Dendritic cell treated with granulocyte-macrophage colony-stimulating factor and Interleukin-4, amounts not matched to agents 40 ng/mL and 50 ng/mL, for 4 days (primary cell): ENCODE measurements at regions not wholly inside any gene's neighbourhood (a gene's known extent, or its start where the extent isn't known, plus 50 kb on each side); places are given as distances from the start of the nearest gene placed in this dataset.

Source experiments
- H3K27ac Mint-ChIP-seq: one replicate; pipeline ENCODE4 v1.8.0; 2022; ENCODE audit warnings: mild to moderate bottlenecking, mixed read lengths
- H3K27me3 Mint-ChIP-seq: one replicate; pipeline ENCODE4 v1.8.0; 2022; ENCODE audit warnings: mild to moderate bottlenecking, mixed read lengths
- H3K36me3 Mint-ChIP-seq: one replicate; pipeline ENCODE4 v1.8.0; 2022; ENCODE audit warnings: low read depth, mixed read lengths
- H3K4me1 Mint-ChIP-seq: one replicate; pipeline ENCODE4 v1.8.0; 2022; ENCODE audit warnings: low read depth, mixed read lengths
- H3K4me3 Mint-ChIP-seq: one replicate; pipeline ENCODE4 v1.8.0; 2022; ENCODE audit warnings: mild to moderate bottlenecking, moderate library complexity, mixed read lengths
- H3K9me3 Mint-ChIP-seq: one replicate; pipeline ENCODE4 v1.8.0; 2022; ENCODE audit warnings: mixed read lengths
- intact Hi-C: fragments of 100-400 bp; cut with micrococcal nuclease; formaldehyde crosslinking; loops from one replicate; pipeline ENCODE4 v1.15.0; 2022

- intact Hi-C loops = no loop called here
- H3K4me3 Mint-ChIP-seq = no peak overlapping the region
- no peaks in the 10 kb centered on the region for H3K27me3 Mint-ChIP-seq
- H3K9me3 Mint-ChIP-seq = peaks cover 10% of the 10 kb centered on the region
- no peaks in the 10 kb centered on the region for H3K4me1 Mint-ChIP-seq
- H3K36me3 Mint-ChIP-seq = no peaks in the 10 kb centered on the region
- no peak overlapping the region for H3K27ac Mint-ChIP-seq
Observed at GRCh38 chr7:10156972-10157371, 816.7 kb upstream of the PHF14 start.

- Mint-ChIP-seq H3K4me3 (no peak overlapping the region), H3K36me3 (no peaks in the 10 kb centered on the region), H3K4me1 (no peaks in the 10 kb centered on the region), H3K27ac (no peak overlapping the region), H3K27me3 (no peaks in the 10 kb centered on the region), H3K9me3 (peaks cover 10% of the 10 kb centered on the region)
- intact Hi-C loops = no loop called here
Observed at GRCh38 chr7:10181996-10182395, 791.7 kb upstream of the PHF14 start.

- Mint-ChIP-seq H3K9me3 (no peaks in the 10 kb centered on the region), H3K4me3 (no peak overlapping the region), H3K4me1 (no peaks in the 10 kb centered on the region)
Observed at GRCh38 chr7:10192074-10192473, 781.6 kb upstream of the PHF14 start.

GRCh38 chr7:10205696-10206095, 768.0 kb upstream of the PHF14 start:
- H3K27me3 Mint-ChIP-seq = no peaks in the 10 kb centered on the region
- H3K27ac Mint-ChIP-seq = no peak overlapping the region
- no peak overlapping the region for H3K4me3 Mint-ChIP-seq
- intact Hi-C loops = no loop called here
- H3K9me3 Mint-ChIP-seq = peaks cover 9% of the 10 kb centered on the region
- no peaks in the 10 kb centered on the region for H3K36me3 Mint-ChIP-seq
- H3K4me1 Mint-ChIP-seq = no peaks in the 10 kb centered on the region

More at GRCh38 chr7:10192074-10192473, 781.6 kb upstream of the PHF14 start:
- H3K36me3 Mint-ChIP-seq = no peaks in the 10 kb centered on the region
- intact Hi-C loops = no loop called here
- no peaks in the 10 kb centered on the region for H3K27me3 Mint-ChIP-seq
- no peak overlapping the region for H3K27ac Mint-ChIP-seq

GRCh38 chr7:10210000-10210399, 763.7 kb upstream of the PHF14 start:
- intact Hi-C loops = no loop called here
- Mint-ChIP-seq H3K9me3 (peaks cover 20% of the 10 kb centered on the region), H3K4me1 (no peaks in the 10 kb centered on the region), H3K4me3 (no peak overlapping the region), H3K36me3 (no peaks in the 10 kb centered on the region), H3K27me3 (no peaks in the 10 kb centered on the region), H3K27ac (no peak overlapping the region)

GRCh38 chr7:10211016-10211415, 762.7 kb upstream of the PHF14 start:
- H3K27ac Mint-ChIP-seq = no peak overlapping the region
- H3K27me3 Mint-ChIP-seq = no peaks in the 10 kb centered on the region
- no peaks in the 10 kb centered on the region for H3K4me1 Mint-ChIP-seq
- intact Hi-C loops = no loop called here
- H3K36me3 Mint-ChIP-seq = no peaks in the 10 kb centered on the region
- H3K9me3 Mint-ChIP-seq = peaks cover 24% of the 10 kb centered on the region
- no peak overlapping the region for H3K4me3 Mint-ChIP-seq

GRCh38 chr7:10211861-10212260, 761.8 kb upstream of the PHF14 start:
- H3K27ac Mint-ChIP-seq = no peak overlapping the region
- H3K4me1 Mint-ChIP-seq = no peaks in the 10 kb centered on the region
- intact Hi-C loops = no loop called here
- H3K36me3 Mint-ChIP-seq = no peaks in the 10 kb centered on the region
- H3K27me3 Mint-ChIP-seq = no peaks in the 10 kb centered on the region
- peaks cover 24% of the 10 kb centered on the region for H3K9me3 Mint-ChIP-seq
- H3K4me3 Mint-ChIP-seq = no peak overlapping the region

- H3K36me3 Mint-ChIP-seq = no peaks in the 10 kb centered on the region
- no peak overlapping the region for H3K4me3 Mint-ChIP-seq
- H3K27ac Mint-ChIP-seq = no peak overlapping the region
- no peaks in the 10 kb centered on the region for H3K27me3 Mint-ChIP-seq
- intact Hi-C loops = no loop called here
- no peaks in the 10 kb centered on the region for H3K4me1 Mint-ChIP-seq
- H3K9me3 Mint-ChIP-seq = peaks cover 24% of the 10 kb centered on the region
Observed at GRCh38 chr7:10212649-10213048, 761.0 kb upstream of the PHF14 start.

- intact Hi-C loops = no loop called here
- Mint-ChIP-seq H3K27ac (no peak overlapping the region), H3K27me3 (no peaks in the 10 kb centered on the region), H3K4me3 (no peak overlapping the region), H3K36me3 (no peaks in the 10 kb centered on the region), H3K9me3 (peaks cover 33% of the 10 kb centered on the region), H3K4me1 (no peaks in the 10 kb centered on the region)
Observed at GRCh38 chr7:10216462-10216861, 757.2 kb upstream of the PHF14 start.

- Mint-ChIP-seq H3K27ac (no peak overlapping the region), H3K9me3 (peaks cover 9% of the 10 kb centered on the region), H3K4me1 (no peaks in the 10 kb centered on the region), H3K4me3 (no peak overlapping the region), H3K27me3 (no peaks in the 10 kb centered on the region), H3K36me3 (no peaks in the 10 kb centered on the region)
- intact Hi-C loops = no loop called here
Observed at GRCh38 chr7:10221084-10221483, 752.6 kb upstream of the PHF14 start.

GRCh38 chr7:10222976-10223375, 750.7 kb upstream of the PHF14 start:
- Mint-ChIP-seq H3K9me3 (peaks cover 9% of the 10 kb centered on the region), H3K4me3 (no peak overlapping the region), H3K4me1 (no peaks in the 10 kb centered on the region), H3K27me3 (no peaks in the 10 kb centered on the region), H3K27ac (no peak overlapping the region), H3K36me3 (no peaks in the 10 kb centered on the region)
- intact Hi-C loops = no loop called here

GRCh38 chr7:10225275-10225674, 748.4 kb upstream of the PHF14 start:
- Mint-ChIP-seq H3K4me3 (no peak overlapping the region), H3K27ac (no peak overlapping the region), H3K4me1 (no peaks in the 10 kb centered on the region), H3K36me3 (no peaks in the 10 kb centered on the region), H3K27me3 (no peaks in the 10 kb centered on the region), H3K9me3 (peaks cover 9% of the 10 kb centered on the region)
- intact Hi-C loops = no loop called here

- no peaks in the 10 kb centered on the region for H3K4me1 Mint-ChIP-seq
- H3K27me3 Mint-ChIP-seq = no peaks in the 10 kb centered on the region
- intact Hi-C loops = no loop called here
- H3K27ac Mint-ChIP-seq = no peak overlapping the region
- no peak overlapping the region for H3K4me3 Mint-ChIP-seq
- no peaks in the 10 kb centered on the region for H3K36me3 Mint-ChIP-seq
- H3K9me3 Mint-ChIP-seq = peaks cover 14% of the 10 kb centered on the region
Observed at GRCh38 chr7:10237306-10237705, 736.4 kb upstream of the PHF14 start.

GRCh38 chr7:10238641-10239040, 735.0 kb upstream of the PHF14 start:
- Mint-ChIP-seq H3K4me3 (no peak overlapping the region), H3K36me3 (no peaks in the 10 kb centered on the region), H3K27me3 (no peaks in the 10 kb centered on the region), H3K27ac (no peak overlapping the region), H3K4me1 (no peaks in the 10 kb centered on the region), H3K9me3 (peaks cover 14% of the 10 kb centered on the region)
- intact Hi-C loops = no loop called here

- no peaks in the 10 kb centered on the region for H3K4me1 Mint-ChIP-seq
- peaks cover 14% of the 10 kb centered on the region for H3K9me3 Mint-ChIP-seq
- H3K27me3 Mint-ChIP-seq = no peaks in the 10 kb centered on the region
- intact Hi-C loops = no loop called here
- no peaks in the 10 kb centered on the region for H3K36me3 Mint-ChIP-seq
- no peak overlapping the region for H3K4me3 Mint-ChIP-seq
- H3K27ac Mint-ChIP-seq = no peak overlapping the region
Observed at GRCh38 chr7:10239695-10240345, 733.9 kb upstream of the PHF14 start.
